Umbilical cord (tissue), 1 donor: ENCODE measurements at regions not wholly inside any gene's neighbourhood (a gene's known extent, or its start where the extent isn't known, plus 50 kb on each side); places are given as distances from the start of the nearest gene placed in this dataset.
"Not testable (repeated sequence)": the region's sequence is repeated elsewhere in the genome, so short reads cannot be mapped to it uniquely, and the experiment has no call there.

Experiments used
- DNase-seq: peaks from one replicate; pipeline ENCODE4 v3.0.0-alpha.2; 2015; ENCODE audit warnings: low spot score

DNA sequence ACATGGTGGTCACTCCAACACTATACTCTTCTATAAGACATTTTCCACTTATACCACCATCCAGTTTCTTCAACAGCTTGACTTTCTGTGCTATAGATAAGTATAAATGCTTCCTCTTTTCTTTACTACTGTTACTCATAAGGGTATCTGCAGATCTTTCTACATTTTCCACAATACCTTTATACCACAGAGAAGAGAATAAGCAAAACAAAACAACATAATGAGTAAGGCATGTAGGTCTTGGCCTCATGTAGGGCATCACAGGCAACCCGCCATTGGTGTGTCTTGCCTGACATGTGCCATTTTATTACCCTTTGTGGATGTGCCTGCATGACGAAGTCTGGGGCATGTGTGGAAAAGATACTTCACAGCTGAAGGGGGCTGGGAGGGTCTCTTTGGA, 265.3 kb upstream of the STARD13 start:
- no peak for DNase-seq

GRCh38 chr13:33554919-33555791, 262.8 kb upstream of the RFC3 start:
- DNase-seq: peak; percentile 90

DNA sequence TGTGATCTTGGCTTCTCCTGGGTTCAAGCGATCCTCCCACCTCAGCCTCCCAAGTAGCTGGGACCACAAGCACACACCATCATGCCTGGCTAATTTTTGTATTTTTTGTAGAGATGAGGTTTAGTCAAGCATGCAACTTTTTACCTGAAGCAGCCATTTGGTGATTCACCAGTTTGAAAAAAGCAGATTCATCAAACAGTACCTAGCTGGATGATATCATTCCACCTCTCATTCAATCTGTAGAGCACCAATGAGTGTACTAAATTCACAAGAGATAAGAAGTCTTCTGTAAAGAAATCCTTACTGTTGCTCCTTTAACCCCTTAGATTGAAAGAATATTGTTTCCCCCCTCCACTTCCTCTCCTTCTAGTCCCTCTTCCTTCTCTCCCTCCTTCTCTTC, 261.1 kb upstream of the RFC3 start:
- no peak for DNase-seq

DNA sequence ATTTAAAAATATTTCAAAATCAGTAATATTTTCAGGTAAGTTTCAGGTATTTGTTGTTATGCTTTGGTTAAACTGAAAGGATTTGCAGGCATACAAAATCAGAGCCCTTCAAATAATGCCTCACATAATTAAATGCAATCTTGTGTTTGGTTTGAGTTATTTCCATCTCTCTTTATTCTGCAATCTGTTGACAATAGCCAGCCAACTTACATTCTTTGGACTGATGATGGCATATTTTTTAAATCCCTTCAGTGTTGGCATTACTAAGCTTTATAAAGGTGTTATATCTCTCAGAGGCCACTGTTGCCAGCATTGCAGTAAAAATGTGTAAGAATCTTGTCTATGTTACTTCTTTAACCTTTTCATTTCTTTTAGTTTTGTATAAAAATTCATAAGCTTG, 257.2 kb upstream of the RFC3 start:
- no peak for DNase-seq

DNA sequence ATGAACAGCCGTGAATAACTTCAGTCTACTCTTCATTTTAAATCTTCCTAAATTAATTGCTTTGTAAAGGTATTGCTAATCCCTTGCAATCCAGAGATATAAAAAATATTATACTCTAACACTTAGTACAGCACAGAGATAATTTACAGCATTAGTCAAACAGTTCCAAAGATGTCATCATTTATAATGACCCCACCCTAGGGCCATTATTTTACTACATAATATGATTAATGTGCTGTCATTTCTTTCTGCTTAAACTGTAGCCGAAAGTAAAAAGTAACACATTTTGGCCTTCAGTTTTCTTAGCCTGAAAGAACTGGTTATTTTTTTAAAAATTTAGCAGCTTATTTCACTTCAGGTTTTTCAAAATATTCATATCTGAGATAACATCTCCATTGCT, 256.3 kb upstream of the RFC3 start:
- DNase-seq: no peak

- no peak for DNase-seq
These were observed 246.3 kb upstream of the RFC3 start for GRCh38 chr13:33571618-33572017.

DNA sequence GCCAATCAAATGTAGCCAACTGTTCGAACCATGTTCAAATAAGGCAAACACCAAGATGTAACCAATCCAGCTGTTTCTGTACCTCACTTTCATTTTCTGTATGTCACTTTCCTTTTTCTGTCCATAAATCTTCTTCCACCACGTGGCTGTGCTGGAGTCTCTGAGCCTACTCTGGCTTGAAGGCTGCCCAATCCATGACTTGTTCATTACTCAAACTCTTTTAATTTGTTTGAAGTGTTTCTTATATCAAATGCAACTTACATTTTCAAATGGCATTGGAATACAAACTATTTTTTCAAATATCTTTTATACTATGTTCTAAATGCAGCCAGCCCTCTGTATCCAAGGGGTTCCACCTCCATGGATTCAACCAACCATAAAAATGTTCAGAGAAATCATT, 245.6 kb upstream of the RFC3 start:
- DNase-seq: not testable (repeated sequence)

- no peak for DNase-seq
These were observed 242.6 kb upstream of the RFC3 start for GRCh38 chr13:33575378-33575777.

DNA sequence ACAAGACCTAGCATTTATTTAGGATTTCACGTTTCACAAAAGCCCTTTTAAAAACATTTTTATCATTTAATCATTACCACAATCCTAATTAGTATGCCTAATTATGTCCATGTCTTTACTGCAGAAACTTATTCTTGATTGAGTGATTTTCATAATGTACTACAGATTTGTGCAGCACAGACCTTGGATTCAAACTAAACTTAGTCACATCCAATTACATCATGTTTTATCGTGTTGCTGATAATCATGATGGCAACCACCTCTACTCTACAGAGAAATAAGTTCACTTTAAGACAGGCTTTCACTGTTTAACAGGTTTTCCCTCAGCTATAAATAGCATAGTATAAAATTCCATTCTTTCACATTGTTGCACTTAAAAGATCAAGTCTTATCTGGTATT, 240.9 kb upstream of the RFC3 start:
- no peak for DNase-seq

DNA sequence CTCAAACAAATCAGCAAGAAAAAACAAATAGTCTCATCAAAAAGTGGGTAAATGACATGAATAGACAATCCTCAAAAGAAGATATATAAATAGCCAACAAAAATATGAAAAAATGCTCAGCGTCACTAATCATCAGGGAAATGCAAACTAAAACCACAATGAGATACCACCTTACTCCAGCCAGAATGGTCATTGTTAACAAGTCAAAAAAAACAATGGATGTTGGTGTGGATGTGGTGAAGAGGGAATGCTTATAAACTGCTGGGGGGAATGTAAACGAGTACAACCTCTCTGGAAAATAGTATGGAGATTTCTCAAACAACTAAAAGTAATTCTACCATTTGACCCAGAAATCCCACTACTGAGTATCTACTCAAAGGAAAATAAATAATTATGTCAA, 239.2 kb upstream of the RFC3 start:
- no peak for DNase-seq

- DNase-seq: no peak
These were observed 235.8 kb upstream of the RFC3 start for GRCh38 chr13:33582121-33582520.

DNA sequence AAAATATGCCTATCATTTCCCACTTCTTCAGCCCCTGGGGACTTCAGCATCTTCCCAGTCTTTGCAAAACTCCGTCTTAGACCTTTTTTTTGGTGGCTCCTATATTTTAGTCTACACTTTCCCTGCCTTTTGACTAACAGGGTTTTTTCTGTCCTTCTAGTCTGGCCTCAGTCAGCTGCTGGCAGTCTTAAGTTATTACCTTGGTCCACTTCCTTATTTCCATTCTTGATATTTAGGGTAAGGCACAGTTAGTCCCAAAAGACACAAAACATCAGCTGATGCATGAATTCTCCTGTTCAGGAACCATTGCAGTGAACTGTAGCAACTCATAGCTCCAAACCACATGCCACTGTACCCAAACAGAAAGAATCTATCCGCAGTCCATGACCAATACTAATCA, 234.6 kb upstream of the RFC3 start:
- DNase-seq: no peak

- peak; percentile 30 for DNase-seq
These were observed 227.0 kb upstream of the RFC3 start for GRCh38 chr13:33590936-33591335.

DNA sequence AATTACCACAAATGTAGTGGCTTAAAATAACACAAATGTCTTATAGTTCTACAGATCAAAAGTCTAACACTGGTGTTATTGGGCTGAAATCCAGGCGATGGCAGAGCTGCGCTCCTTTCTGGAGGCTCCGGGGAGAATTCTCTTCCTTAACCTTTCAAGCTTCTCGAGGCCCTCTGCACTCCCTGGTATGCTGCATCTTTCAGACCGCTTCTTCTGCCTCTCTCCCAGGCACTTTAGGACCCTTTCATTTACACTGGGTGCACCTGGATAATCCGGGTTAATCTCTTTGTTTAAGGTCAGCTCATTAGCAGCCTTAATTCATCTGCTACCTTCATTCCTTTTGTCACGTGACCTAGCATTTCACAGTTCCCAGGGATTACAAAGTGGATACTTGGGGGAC, 211.3 kb upstream of the RFC3 start:
- DNase-seq: no peak

- DNase-seq: no peak
These were observed 207.4 kb upstream of the RFC3 start for GRCh38 chr13:33610438-33611120.

- DNase-seq: peak; percentile 22
These were observed 206.7 kb upstream of the RFC3 start for GRCh38 chr13:33611121-33611805.

- no peak for DNase-seq
These were observed 205.0 kb upstream of the RFC3 start for GRCh38 chr13:33612641-33613638.

DNA sequence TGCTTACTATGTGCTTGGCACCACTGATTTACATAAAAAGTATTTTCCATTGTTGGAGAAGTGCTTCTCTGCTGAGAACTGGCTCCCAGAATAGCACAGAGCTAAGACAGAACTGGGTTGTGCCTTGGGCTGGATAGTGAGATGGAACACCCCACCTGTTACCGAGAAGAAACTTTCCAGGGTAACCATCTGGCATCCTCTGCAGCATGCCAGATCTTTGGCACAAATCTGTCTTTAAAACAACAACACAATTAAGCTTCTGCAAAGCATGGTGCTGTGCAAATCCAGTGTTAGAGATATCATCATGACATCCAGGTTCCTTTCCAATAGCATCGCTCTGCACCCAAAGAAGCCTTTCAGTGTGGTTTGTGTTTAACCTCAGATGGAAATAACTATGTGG, 202.5 kb upstream of the RFC3 start:
- DNase-seq: no peak

DNA sequence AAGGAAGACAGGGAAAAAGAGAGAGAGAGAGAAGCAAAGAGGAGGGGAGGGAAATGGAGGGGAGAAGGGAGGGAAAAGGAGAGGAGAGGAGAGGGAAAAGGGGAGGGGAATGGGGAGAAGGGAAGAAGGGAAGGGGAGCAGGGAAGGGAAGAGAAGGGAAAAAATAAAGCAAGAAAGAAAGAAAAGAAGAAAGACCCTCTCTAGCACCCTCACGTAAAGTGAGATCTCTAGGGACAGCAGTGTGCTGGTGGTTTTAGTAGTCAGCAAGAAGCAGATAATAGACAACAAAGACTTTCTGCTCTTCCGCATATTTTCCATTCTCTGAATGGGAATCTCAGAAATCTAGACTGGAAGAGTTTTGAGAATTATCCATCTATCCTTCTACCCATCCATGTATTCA, 201.8 kb upstream of the RFC3 start:
- no peak for DNase-seq

DNA sequence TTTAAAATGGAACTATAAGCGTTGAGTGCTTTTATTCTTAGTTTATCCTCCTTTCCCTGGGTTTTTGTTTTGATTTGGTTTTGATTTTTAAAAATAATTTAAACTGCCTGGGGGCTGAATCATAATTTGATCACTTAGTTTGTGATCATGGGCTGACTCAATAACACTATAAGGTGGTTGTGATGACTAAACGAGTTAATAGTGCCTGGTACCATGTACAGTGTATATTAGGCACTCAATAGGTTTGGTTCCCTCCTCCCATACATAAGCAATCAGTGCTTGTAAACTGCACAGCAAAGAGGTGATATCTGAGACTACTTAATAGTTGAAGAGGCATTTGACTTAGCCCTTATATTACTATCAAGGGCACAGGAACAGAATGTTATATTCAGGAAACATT, 200.9 kb upstream of the RFC3 start:
- DNase-seq: no peak

GRCh38 chr13:33624253-33624652, 193.7 kb upstream of the RFC3 start:
- no peak for DNase-seq
